Skin of body (tissue), 1 donor: ENCODE measurements at regions not wholly inside any gene's neighbourhood (a gene's known extent, or its start where the extent isn't known, plus 50 kb on each side); places are given as distances from the start of the nearest gene placed in this dataset.
"Not testable (repeated sequence)": the region's sequence is repeated elsewhere in the genome, so short reads cannot be mapped to it uniquely, and the experiment has no call there.

Experiments used
- DNase-seq: peaks from one replicate; lab custom pipeline; 2025; lab: John Stamatoyannopoulos, UW

DNA sequence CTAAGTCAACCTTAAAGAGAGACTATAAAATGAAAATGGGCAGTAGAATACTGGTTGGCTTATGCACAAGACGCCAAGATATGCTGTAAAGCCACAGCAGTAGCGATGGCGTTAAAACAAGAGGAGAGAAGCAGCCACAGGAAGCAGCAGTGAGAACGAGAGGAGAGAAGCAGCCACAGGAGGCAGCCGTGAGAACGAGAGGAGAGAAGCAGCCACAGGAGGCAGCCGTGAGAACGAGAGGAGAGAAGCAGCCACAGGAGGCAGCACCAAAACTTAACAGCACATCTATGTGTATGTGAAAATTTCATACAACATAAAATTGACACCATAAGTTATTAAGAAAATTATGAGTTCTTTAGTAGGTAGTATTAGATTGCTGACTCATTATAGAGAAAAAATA is 2318.6 kb upstream of the ACO1 start:
- DNase-seq, result no peak

GRCh38 chr9:30069236-30069635 is 2315.2 kb upstream of the ACO1 start:
- not testable (repeated sequence) for DNase-seq

DNA sequence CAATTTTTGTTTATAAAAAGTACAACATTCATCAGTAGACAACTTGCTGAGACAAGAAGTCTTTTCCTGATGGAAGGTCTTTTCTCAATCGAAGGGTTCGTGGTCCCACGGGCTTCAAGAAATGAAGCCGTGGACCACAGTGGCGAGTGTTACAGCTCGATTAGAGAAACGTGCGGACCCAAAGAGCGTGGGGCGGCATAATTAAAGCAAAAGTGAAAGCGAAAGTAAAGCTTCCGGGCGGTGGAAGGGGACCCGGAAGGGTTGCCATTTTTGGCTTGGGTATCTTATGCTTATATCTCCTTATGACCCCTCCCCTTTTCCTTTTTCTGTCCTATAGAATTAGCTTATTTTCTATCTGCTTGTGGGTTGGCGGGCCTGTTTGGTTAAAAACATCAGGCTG is 2309.4 kb upstream of the ACO1 start:
- DNase-seq, result no peak

DNA sequence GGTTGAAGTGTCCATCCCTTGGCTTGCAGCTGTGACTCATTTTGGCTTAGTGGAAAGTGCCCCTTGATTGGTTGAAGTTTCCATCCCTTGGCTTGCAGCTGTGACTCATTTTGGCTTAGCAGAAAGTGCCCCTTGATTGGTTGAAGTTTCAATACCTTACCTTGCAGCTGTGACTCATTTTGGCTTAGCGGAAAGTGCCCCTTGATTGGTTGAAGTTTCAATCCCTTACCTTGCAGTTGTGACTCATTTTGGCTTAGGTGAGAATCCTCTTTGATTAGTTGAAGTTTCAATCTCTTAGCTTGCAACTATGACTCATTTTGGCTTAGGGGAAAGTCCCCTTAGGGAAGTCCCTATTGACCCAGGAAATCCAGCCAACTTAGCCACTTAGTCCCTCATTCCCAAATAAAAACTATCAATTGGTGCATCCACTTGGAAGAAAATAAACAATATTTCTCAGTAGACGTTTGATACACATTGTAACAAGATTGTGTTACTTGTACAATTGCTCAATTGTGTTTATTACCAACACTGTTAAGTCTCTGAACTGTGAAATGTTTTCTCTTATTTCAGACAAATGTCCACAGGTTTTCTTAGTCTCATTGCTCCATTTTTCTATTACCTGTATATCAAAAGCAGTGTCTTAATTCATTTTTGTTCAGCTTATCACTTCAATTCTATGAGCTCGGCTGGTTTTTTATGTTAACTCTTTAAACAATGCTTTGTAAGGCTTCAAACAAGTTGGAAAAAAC is 2308.8 kb upstream of the ACO1 start:
- DNase-seq, result no peak

- DNase-seq, result no peak
These were observed 2306.2 kb upstream of the ACO1 start for GRCh38 chr9:30078195-30078594.

DNA sequence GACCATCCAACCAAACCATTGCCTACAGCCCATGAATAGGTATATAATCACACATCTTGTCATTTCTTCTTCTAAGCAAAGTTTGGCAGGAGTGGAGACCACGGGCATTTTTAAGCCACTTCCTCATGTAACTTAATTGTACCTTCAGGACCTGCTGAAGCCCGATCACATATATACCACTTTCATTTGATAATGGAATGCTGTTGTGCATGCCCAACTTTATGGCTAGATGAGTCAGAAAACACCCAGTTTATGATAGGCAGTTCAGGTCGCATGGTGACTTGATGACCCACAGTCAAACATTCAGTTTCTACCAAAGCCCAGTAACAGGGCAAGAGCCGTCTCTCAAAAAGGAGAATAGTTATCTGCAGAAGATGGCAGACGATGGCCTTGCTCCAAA is 2295.0 kb upstream of the ACO1 start:
- DNase-seq, result no peak

DNA sequence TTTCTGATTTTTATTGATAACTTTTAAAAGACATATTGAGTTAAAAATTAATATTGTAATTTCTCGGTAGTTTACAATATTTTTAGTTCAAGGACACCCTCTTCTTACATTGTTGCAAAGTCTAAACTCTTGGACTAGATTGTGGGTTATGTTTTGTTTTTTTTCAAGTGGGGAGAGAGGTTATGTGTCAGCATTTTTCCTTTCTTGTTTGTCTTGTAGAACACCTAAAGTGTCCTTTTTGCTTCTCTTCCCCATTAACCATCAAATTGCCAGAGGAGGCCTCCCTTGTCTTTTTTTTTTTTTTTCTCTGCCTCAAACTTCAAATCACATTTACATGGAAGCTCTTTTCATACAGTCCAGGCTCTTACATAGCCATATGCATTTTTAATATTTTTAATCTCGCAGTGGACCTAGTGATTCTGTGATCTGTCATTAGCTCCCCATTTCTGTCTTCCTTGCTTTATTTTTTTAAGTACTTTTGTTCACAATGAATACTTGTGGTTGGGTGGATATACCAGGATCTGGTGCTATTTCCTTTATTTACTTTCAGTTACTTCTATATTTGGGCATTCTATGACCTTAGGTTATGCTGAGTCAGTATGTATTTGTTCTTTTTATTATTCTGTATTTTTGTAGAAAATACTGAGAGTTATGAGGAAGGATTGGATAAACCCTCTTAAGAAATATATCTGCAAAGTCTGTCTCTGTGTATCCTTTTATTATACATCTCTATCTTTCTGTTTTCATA is 2280.6 kb upstream of the ACO1 start:
- DNase-seq, result no peak

DNA sequence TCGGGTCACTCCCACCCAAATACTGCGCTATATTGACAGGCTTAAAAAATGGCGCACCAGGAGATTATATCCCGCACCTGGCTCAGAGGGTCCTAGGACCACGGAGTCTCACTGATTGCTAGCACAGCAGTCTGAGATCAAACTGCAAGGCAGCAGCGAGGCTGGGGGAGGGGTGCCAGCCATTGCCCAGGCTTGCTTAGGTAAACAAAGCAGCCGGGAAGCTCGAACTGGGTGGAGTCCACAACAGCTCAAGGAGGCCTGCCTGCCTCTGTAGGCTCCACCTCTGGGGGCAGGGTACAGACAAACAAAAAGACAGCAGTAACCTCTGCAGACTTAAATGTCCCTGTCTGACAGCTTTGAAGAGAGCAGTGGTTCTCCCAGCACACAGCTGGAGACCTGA is 2277.3 kb upstream of the ACO1 start:
- DNase-seq, result not testable (repeated sequence)

GRCh38 chr9:30116673-30117217 is 2267.7 kb upstream of the ACO1 start:
- no peak for DNase-seq

- DNase-seq, result no peak
These were observed 2263.8 kb upstream of the ACO1 start for GRCh38 chr9:30120666-30121065.

- DNase-seq, result no peak
These were observed 2262.8 kb upstream of the ACO1 start for GRCh38 chr9:30121611-30122010.

DNA sequence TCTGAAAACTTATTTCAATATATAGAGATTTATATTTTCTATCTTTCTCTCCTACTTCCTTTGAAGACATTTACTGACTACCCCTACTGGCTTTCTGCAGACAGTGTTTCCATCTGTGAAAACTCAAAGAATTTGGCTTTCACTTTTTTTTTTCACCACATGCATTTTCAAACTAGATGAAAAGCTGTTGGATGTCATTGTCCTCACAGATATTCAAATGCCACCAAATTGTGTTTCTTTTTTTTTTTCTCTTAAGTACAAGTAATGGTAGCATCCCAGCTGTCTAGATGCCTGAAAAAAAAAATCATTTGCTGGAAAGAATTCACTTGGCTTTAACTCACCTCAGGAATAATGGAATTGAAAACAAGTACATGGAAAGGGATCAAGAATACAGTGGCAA is 2258.6 kb upstream of the ACO1 start:
- no peak for DNase-seq

DNA sequence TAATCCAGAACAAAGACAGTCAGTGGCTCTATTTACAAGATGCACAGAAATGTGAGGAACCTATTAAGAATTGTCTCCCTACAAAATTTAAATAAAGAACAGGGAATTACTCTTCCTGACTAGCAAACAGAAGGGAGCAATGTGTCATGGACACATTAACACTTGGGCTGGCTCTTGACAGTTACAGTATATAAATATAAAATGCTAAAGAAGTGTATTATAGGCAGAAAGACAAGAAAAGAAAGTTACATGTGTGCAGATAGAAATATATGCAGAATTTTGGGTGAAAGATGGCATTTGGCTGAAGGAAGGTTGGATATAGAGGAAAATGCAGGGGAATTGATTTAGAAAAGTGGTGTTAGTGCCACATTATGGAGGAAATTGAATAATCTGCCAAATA is 2257.1 kb upstream of the ACO1 start:
- no peak for DNase-seq

DNA sequence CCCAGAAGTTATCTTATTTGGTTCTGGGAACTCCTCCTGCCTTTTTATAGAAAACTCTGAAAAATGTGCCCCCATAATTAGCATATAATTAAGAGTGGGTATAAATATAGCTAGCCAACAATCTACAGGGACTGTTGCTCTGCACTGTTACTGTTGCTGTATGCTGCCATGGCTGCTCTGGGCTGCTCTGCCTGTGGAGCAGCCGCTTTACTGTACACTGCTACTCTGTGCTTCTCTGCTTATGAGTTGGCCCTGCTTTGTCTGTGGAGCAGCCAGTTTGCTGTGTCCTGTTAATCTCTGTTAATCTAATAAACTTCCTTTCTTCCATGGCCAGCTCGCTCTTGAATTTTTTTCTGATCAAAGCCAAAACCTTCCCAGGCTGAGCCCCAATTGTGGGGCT is 2244.0 kb upstream of the ACO1 start:
- DNase-seq, result no peak

DNA sequence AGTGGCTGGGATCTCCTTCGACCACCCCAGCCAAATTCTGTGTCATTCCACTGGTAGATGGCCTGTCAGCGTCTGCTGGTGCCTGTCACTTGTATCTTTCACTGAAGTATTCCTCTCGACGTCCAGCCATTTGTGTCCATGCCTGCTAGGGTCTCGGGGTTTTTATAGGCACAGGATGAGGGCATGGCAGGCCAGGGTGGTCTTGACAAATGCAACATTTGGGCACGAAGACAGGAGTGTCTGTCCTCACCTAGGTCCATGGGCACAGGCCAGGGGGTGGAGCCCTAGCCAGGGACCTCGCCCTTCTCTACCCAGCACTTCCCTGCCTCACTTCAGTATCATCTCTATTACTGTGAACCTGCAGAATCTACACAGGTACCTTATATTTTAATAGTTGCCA is 2223.9 kb upstream of the ACO1 start:
- DNase-seq, result no peak

GRCh38 chr9:30172206-30172605 is 2212.2 kb upstream of the ACO1 start:
- no peak for DNase-seq

- no peak for DNase-seq
These were observed 2205.8 kb upstream of the ACO1 start for GRCh38 chr9:30178610-30179009.

DNA sequence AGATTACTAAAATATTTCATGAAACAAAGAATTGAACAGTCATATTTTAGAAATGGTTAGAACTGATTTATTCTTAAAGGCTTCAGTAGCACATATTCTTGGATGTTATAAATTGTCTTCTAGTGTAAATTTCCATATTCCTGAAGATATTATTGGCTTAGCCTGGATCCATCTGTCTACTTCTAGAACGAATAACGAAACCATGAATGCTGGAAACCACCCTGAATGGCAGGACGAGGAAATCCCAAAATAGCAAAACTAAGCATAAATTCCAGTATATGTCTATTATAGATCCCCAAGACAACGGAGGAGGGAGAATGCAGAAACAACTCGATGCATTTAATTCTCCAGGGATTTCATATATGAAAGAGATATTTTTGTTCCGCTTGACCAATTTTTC is 2191.0 kb upstream of the ACO1 start:
- DNase-seq, result no peak

DNA sequence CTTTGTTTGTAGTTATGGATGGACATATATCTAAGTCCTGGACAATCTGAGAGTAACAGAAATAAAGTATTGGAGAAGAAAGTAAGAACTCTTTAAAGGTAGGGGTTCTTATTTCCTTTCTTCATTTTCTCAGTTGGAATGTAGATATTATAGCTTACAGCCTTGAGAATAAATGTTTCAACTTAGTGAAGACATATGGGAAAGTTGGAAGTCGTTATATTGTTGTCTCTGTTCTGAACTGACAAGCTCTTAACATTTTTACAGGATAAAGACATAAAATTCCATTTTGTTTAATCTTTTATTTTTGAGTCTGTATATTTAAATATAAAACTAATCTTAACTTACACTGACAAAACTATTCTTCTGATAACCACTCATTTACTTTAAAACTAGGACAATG is 2187.5 kb upstream of the ACO1 start:
- no peak for DNase-seq

GRCh38 chr9:30197453-30197852 is 2187.0 kb upstream of the ACO1 start:
- DNase-seq, result no peak

GRCh38 chr9:30197954-30198353 is 2186.5 kb upstream of the ACO1 start:
- no peak for DNase-seq

DNA sequence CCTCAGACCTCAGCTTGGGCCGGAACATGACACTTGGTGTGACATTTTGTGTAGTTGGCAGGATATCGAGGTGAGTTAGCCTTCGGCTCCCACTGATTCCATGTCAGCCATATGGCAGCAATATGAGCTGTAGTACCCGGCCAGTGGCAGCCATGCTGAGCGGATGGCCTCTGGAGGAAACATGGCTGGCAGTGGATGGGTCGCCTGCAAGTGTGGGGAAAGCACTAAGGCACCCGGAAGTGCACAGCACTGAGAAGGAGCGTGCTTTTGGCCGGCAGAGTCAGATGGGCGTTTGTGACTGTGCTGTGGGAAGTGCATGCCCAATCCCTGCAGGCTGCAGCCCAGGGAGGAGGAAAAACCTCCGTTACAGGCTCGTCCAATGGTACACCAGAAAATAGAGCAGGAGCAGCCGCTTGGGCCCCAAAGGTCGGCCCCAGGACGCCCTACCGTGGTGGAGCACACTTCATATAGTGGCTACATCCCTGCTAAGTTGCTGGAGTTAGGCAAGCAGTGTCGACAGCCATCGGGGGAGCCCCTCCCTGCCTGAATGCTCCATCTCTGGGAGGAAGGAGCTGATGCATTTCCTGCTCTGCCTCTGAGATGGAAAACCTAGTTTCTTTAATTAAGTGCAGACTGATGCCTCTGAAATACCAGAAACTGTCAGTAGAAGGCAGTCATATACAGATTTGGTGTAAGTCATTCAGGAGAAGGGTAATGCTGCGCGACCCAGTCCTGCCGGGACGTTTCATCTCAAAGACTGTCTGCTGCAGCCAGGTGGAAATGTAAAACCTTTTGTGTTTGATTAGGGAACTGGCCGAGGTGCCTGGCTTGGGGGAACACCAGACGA is 2185.8 kb upstream of the ACO1 start:
- DNase-seq, result no peak
